T-helper 2 cell (primary cell): ENCODE measurements at regions not wholly inside any gene's neighbourhood (a gene's known extent, or its start where the extent isn't known, plus 50 kb on each side); places are given as distances from the start of the nearest gene placed in this dataset.

ENCODE experiments used
- DNase-seq, 5 experiments: peaks; one replicate each; pipeline versions ENCODE4 v3.0.0 to v3.0.0-alpha.2; 2012 to 2022

- no peak for DNase-seq
Observed at GRCh38 chr12:91918431-91918830, 227.2 kb downstream of the BTG1 start.

GRCh38 chr12:91914701-91915100 lies 230.9 kb downstream of the BTG1 start:
- no peak for DNase-seq

GRCh38 chr12:91913651-91914050 lies 232.0 kb downstream of the BTG1 start:
- DNase-seq = no peak

GRCh38 chr12:91913124-91913523 lies 232.5 kb downstream of the BTG1 start:
- DNase-seq = no peak

GRCh38 chr12:91912178-91912577 lies 233.5 kb downstream of the BTG1 start:
- no peak for DNase-seq

GRCh38 chr12:91910871-91911388 lies 234.7 kb downstream of the BTG1 start:
- peak in 1 of 5 experiments; percentile 15 for DNase-seq

- DNase-seq = no peak
Observed at GRCh38 chr12:91902860-91903683, 242.6 kb downstream of the BTG1 start.

- no peak for DNase-seq
Observed at GRCh38 chr12:91901381-91902074, 244.1 kb downstream of the BTG1 start.

DNA sequence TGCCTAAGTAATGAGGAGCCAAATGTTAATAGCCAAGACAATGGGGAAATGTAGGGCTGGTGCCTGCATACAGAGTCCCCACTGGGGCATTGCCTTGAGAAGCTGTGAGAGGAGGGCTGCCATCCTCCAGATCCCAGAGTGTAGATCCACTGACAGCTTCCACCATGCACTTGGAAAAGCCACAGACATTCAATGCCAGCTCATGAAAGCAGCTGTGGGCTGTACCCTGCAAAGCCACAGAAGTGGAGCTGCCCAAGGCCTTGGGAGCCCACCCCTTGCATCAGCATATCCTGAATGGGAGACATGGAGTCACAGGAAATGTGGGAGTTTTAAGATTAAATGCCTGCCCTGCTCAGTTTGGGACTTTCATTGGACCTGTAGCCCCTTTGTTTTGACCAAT lies 244.7 kb downstream of the BTG1 start:
- no peak for DNase-seq

GRCh38 chr12:91899056-91899455 lies 246.6 kb downstream of the BTG1 start:
- no peak for DNase-seq

DNA sequence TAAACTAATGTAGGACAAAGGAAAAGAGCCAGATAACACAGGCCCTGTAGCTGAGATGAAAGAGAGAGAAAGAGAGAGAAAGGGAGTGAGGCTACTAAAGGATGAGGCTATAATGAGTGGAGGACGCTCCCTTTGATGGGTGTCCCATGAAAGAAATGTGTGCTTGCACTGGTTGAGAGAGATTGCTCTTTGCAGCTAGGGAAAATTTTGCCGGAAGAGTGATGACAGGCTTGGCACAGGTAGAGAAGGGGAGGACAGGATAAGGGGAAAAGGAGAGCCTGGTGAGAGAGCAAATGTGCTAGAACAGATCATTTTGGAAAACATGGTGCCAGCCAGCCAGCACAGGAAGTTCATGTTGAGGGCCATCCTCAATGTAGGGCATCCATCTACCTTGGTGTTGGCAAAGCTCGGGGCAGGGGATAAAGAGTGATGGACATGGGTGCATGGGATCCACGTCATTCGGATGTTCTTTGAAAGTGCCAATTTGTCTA lies 248.6 kb downstream of the BTG1 start:
- DNase-seq = no peak

DNA sequence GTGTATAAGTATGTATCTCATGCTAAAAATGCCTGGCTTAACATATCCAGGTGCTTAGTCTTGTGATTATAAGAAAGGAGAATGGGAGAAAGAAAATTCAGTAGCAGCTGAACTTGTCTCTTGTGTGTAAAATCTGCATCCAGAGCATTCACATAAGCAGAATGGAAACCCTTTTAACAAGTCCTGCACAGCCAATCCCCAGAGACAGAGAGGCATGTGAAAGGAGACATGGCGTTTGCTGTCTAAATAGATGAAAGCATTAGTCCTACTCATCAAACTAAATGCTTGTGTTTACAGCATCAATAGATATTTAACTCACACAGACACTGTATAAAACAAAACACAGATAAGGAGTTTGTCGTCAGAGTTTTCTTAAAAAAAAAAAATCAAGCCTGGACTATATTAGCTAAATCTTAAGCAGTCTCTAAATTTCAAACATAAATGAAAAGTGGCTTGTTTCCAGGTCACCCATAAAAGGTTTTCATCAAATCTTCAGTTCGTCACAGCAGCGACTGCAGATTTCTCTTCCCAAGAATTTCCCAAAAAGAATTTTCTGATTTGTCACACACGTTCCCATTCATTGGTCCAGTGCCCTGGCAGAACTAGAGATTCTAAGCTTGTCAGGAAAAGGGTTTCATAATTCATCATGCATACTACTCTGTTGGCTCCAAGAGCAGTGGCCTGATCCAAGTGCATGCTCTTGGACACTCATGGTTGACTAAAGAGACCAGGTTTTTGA lies 249.2 kb downstream of the BTG1 start:
- no peak for DNase-seq

- no peak for DNase-seq
Observed at GRCh38 chr12:91894911-91895310, 250.7 kb downstream of the BTG1 start.

DNA sequence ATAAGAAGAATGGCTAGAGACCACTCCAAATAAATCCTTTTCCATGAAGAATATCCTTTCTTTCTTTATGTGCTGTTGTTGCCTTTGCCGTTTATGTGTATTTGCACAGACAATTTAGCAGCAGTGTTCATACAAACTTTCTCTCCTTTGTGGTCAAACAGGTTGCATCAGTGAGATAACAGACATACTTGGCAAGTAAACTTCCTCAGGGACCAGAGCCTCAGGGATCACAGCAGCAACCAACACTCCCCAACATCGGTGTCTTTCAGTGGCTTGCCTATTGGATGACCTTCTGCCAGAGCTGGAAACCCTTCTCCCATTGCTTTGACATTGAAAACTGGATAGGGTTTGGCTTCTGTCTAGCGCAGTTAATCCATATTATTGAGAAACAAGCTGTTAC lies 252.2 kb downstream of the BTG1 start:
- no peak for DNase-seq

GRCh38 chr12:91892081-91892855 lies 253.4 kb downstream of the BTG1 start:
- DNase-seq = no peak

DNA sequence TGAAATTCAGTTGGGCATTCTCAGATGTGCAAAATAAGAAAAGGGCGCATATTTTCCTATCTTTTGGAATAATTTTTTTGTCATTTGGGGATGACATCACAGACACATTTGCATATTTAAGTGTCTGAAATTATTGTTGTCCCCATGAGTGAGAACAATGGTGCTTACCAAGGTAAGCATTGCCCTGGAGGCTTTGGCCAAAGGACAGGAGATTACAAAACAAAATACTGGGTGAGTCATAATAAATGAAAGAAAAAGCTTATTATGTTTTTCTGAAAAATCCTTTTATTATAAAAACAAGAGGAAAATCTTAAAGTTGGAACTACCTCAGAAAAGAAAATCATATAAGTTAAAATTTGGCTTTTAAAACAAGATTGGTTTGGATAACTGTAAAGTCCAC lies 254.9 kb downstream of the BTG1 start:
- no peak for DNase-seq

- DNase-seq = no peak
Observed at GRCh38 chr12:91889910-91890309, 255.7 kb downstream of the BTG1 start.

GRCh38 chr12:91889059-91889458 lies 256.6 kb downstream of the BTG1 start:
- DNase-seq = no peak

DNA sequence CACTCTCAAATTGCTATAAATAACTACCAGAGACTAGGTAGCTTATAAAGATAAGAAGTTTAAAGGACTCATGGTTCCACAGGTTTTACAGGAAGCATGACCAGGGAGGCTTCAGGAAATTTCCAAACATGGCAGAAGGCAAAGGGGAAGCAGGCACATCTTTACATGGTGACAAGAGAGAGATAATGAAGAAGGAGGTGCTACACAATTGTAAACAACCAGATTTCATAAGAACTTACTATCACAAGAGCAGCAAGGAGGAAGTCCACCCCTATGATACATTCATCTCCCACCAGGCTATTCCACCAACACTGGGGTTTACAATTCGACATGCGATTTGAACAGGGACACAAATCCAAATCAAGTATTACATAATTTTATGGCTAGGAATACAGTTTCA lies 257.7 kb downstream of the BTG1 start:
- no peak for DNase-seq

GRCh38 chr12:91885851-91886731 lies 259.6 kb downstream of the BTG1 start:
- DNase-seq = no peak

DNA sequence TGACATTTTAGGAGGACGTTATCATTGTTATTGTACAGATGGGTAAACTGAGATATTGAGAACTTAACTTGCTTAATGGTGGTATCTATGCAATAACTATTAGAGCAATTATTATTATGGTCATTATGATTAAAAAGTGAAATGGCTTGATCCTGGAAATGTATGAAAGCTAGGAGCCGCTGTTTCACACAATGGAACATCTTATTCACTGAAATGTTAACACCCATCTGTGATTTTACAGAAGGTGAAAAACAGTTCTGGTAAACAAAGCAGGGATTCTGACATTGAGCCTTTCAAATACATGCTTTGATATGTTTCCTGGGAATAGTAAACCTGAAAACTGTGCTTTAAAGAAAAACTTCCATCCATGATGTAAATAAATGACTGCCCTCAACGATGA lies 261.4 kb downstream of the BTG1 start:
- no peak for DNase-seq
